IMR-90 (cell line): ENCODE measurements at regions not wholly inside any gene's neighbourhood (a gene's known extent, or its start where the extent isn't known, plus 50 kb on each side); places are given as distances from the start of the nearest gene placed in this dataset.

ENCODE experiments used
- ATAC-seq: fragments of 200-7000 bp; cut with Tn5 transposase; 2 replicates; pipeline ENCODE4 v1.9.1; 2020; ENCODE audit warnings: low read depth, mild to moderate bottlenecking, moderate library complexity
- BruUV-seq: library from RNA; stranded (reverse); fragments of 400-500 nt; replicated peaks from 2 replicates; lab custom pipeline; 2021; lab: Mats Ljungman, UMichigan
- CTCF ChIA-PET: fragments of 300-600 bp; formaldehyde crosslinking; extraction: SDS; loops from one replicate; lab custom pipeline; 2021; ENCODE audit warnings: antibody characterized with exemption; lab: Yijun Ruan, JAX
- POLR2A ChIA-PET: fragments of 300-600 bp; sonication (Branson Sonifier 250); formaldehyde crosslinking; loops from one replicate; lab custom pipeline; 2022; ENCODE audit warnings: antibody characterized with exemption; ENCODE audit not compliant: unreplicated experiment; lab: Charles Lee
- DNase-seq: peaks from one replicate; pipeline ENCODE4 v3.0.0; 2013
- H2AFZ ChIP-seq: replicated peaks from 2 replicates; pipeline ENCODE3; 2013; ENCODE audit warnings: low read length, mild to moderate bottlenecking; ENCODE audit not compliant: poor library complexity
- H2AK5ac ChIP-seq: 2 replicates; pipeline ENCODE4 v1.6.1; 2013; ENCODE audit warnings: low read depth, low read length, inconsistent platforms
- H2AK9ac ChIP-seq: replicated peaks from 2 replicates; pipeline ENCODE3; 2013; ENCODE audit warnings: mild to moderate bottlenecking, low read depth, low read length, moderate library complexity; ENCODE audit not compliant: poor library complexity
- H2BK120ac ChIP-seq: 2 replicates; pipeline ENCODE4 v1.6.1; 2013; ENCODE audit warnings: low read depth, low read length, inconsistent platforms
- H2BK15ac ChIP-seq: 3 replicates; pipeline ENCODE4 v1.6.1; 2013; ENCODE audit warnings: low read depth, low read length, inconsistent platforms
- H2BK20ac ChIP-seq: 2 replicates; pipeline ENCODE4 v1.6.1; 2013; ENCODE audit warnings: low read depth, mild to moderate bottlenecking, inconsistent platforms, low read length, moderate library complexity
- H2BK5ac ChIP-seq: 2 replicates; pipeline ENCODE4 v1.6.1; 2013; ENCODE audit warnings: mild to moderate bottlenecking, low read depth, low read length, inconsistent platforms; ENCODE audit not compliant: poor library complexity, severe bottlenecking
- H3K14ac ChIP-seq: replicated peaks from 2 replicates; pipeline ENCODE4 v1.6.1; 2013; ENCODE audit warnings: low read depth, low read length, inconsistent platforms
- H3K18ac ChIP-seq: 2 replicates; pipeline ENCODE4 v1.6.1; 2013; ENCODE audit warnings: low read depth, low read length, control low read depth
- H3K23ac ChIP-seq: 2 replicates; pipeline ENCODE4 v1.6.1; 2013; ENCODE audit warnings: low read depth, low read length, inconsistent platforms
- H3K27ac ChIP-seq: 2 replicates; pipeline ENCODE4 v1.5.1; 2013; ENCODE audit warnings: mild to moderate bottlenecking, control low read depth, low read length; ENCODE audit not compliant: insufficient read depth
- H3K27me3 ChIP-seq: 2 replicates; pipeline ENCODE4 v1.6.1; 2013; ENCODE audit warnings: low read length; ENCODE audit not compliant: control insufficient read depth, insufficient read depth
- H3K36me3 ChIP-seq: 2 replicates; pipeline ENCODE4 v1.6.1; 2013; ENCODE audit warnings: low read length, mixed read lengths; ENCODE audit not compliant: control insufficient read depth, insufficient read depth
- H3K4ac ChIP-seq: 2 replicates; pipeline ENCODE4 v1.6.1; 2013; ENCODE audit warnings: low read depth, low read length, inconsistent platforms
- H3K4me1 ChIP-seq: 2 replicates; pipeline ENCODE4 v1.6.1; 2013; ENCODE audit warnings: low read length, mixed read lengths; ENCODE audit not compliant: control insufficient read depth, insufficient read depth
- H3K4me2 ChIP-seq: 2 replicates; pipeline ENCODE4 v1.6.1; 2013; ENCODE audit warnings: low read depth, mild to moderate bottlenecking, control low read depth, low read length, moderate library complexity
- H3K4me3 ChIP-seq: 2 replicates; pipeline ENCODE4 v1.5.1; 2013; ENCODE audit warnings: low read depth, mild to moderate bottlenecking, control low read depth, low read length, moderate library complexity; ENCODE audit not compliant: insufficient read depth
- H3K56ac ChIP-seq: 2 replicates; pipeline ENCODE4 v1.6.1; 2013; ENCODE audit warnings: low read length, inconsistent platforms; ENCODE audit not compliant: insufficient read depth; ENCODE audit errors: extremely low read depth
- H3K79me1 ChIP-seq, 2 experiments: 2 replicates each; pipeline ENCODE4 v1.6.1; 2013; ENCODE audit warnings: low read length in 2 of 2, inconsistent platforms in 1 of 2, low read depth in 1 of 2
- H3K9ac ChIP-seq: 2 replicates; pipeline ENCODE4 v1.6.1; 2013; ENCODE audit warnings: low read depth, low read length, control low read depth
- H3K9me1 ChIP-seq: 2 replicates; pipeline ENCODE4 v1.6.1; 2013; ENCODE audit warnings: low read length, inconsistent platforms; ENCODE audit not compliant: insufficient read depth
- H3K9me3 ChIP-seq: 2 replicates; pipeline ENCODE4 v1.6.1; 2013; ENCODE audit warnings: low read length; ENCODE audit not compliant: control insufficient read depth, insufficient read depth
- H4K20me1 ChIP-seq: 2 replicates; pipeline ENCODE4 v1.6.1; 2013; ENCODE audit warnings: low read length, inconsistent platforms; ENCODE audit not compliant: insufficient read depth
- H4K5ac ChIP-seq: 2 replicates; pipeline ENCODE4 v1.6.1; 2013; ENCODE audit warnings: mild to moderate bottlenecking, low read depth, low read length, control low read depth
- H4K8ac ChIP-seq, 2 experiments: 2 replicates each; pipeline ENCODE4 v1.6.1; 2013; ENCODE audit warnings: low read depth in 2 of 2, low read length in 2 of 2, control low read depth in 1 of 2, inconsistent platforms in 1 of 2
- H4K91ac ChIP-seq: 2 replicates; pipeline ENCODE4 v1.6.1; 2013; ENCODE audit warnings: low read depth, low read length, inconsistent platforms; ENCODE audit not compliant: insufficient read depth
- BHLHE40 ChIP-seq: fragments of 150-350 bp; IDR thresholded peaks from 2 replicates; pipeline ENCODE4 v1.6.1; 2016; ENCODE audit warnings: mild to moderate bottlenecking, low read depth, low read length
- CEBPB ChIP-seq: IDR thresholded peaks from 2 replicates; pipeline ENCODE4 v1.6.1; 2012; ENCODE audit warnings: low read depth, low read length, improper control_type of control experiment
- CHD1 ChIP-seq: IDR thresholded peaks from 2 replicates; pipeline ENCODE4 v1.6.1; 2012; ENCODE audit warnings: low read depth, low read length, improper control_type of control experiment
- CTCF ChIP-seq: conservative IDR thresholded peaks from 2 replicates; pipeline ENCODE4 v1.5.1; 2012; ENCODE audit warnings: mild to moderate bottlenecking, low read depth, low read length, improper control_type of control experiment
- ELK1 ChIP-seq: fragments of 150-350 bp; IDR thresholded peaks from 2 replicates; pipeline ENCODE4 v1.6.1; 2016; ENCODE audit warnings: low read depth, mild to moderate bottlenecking, low read length, moderate library complexity, borderline replicate concordance
- FOS ChIP-seq: fragments of 150-350 bp; IDR thresholded peaks from 2 replicates; pipeline ENCODE4 v1.6.1; 2016; ENCODE audit warnings: low read depth, low read length
- MAFK ChIP-seq: IDR thresholded peaks from 2 replicates; pipeline ENCODE4 v1.6.1; 2012; ENCODE audit warnings: low read depth, low read length, improper control_type of control experiment
- MAZ ChIP-seq: IDR thresholded peaks from 2 replicates; pipeline ENCODE4 v1.6.1; 2012; ENCODE audit warnings: low read depth, mild to moderate bottlenecking, low read length, improper control_type of control experiment, moderate library complexity, borderline replicate concordance
- MXI1 ChIP-seq: IDR thresholded peaks from 2 replicates; pipeline ENCODE4 v1.6.1; 2012; ENCODE audit warnings: low read depth, mild to moderate bottlenecking, low read length, moderate library complexity, borderline replicate concordance
- NFE2L2 ChIP-seq: fragments of 150-350 bp; IDR thresholded peaks from 2 replicates; pipeline ENCODE4 v1.6.1; 2016; ENCODE audit warnings: low read depth, mild to moderate bottlenecking, low read length
- POLR2A ChIP-seq: IDR thresholded peaks from 2 replicates; pipeline ENCODE4 v1.6.1; 2012; ENCODE audit warnings: mild to moderate bottlenecking, low read depth, low read length
- RAD21 ChIP-seq: IDR thresholded peaks from 2 replicates; pipeline ENCODE4 v1.6.1; 2012; ENCODE audit warnings: low read length, improper control_type of control experiment
- RCOR1 ChIP-seq: IDR thresholded peaks from 2 replicates; pipeline ENCODE4 v1.6.1; 2012; ENCODE audit warnings: mild to moderate bottlenecking, low read length, improper control_type of control experiment; ENCODE audit not compliant: insufficient replicate concordance
- RFX5 ChIP-seq: IDR thresholded peaks from 2 replicates; pipeline ENCODE4 v1.8.0; 2012; ENCODE audit warnings: low read depth, mild to moderate bottlenecking, low read length, moderate library complexity
- SMC3 ChIP-seq: fragments of 150-350 bp; IDR thresholded peaks from 2 replicates; pipeline ENCODE4 v1.6.1; 2016; ENCODE audit warnings: low read depth, mild to moderate bottlenecking, antibody characterized with exemption, low read length, moderate library complexity
- USF2 ChIP-seq: fragments of 150-350 bp; IDR thresholded peaks from 2 replicates; pipeline ENCODE4 v1.6.1; 2017; ENCODE audit warnings: mild to moderate bottlenecking, antibody characterized with exemption, low read length, low read depth
- WGBS, 2 experiments: methylation state at CpG; one replicate each; pipeline versions ENCODE4 v1.1.5 to v1.1.7; 2013; ENCODE audit warnings: missing lambda C conversion rate in 2 of 2; ENCODE audit not compliant: insufficient read length in 1 of 2; ENCODE audit errors: extremely low coverage in 2 of 2; 5-methylcytosine and 5-hydroxymethylcytosine counted together
- dilution Hi-C: fragments of 300-500 bp; cut with HindIII; formaldehyde crosslinking; loops from one replicate; pipeline ENCODE4 v1.14.3; 2018; ENCODE audit warnings: low sequenced_read_pairs; ENCODE audit not compliant: unreplicated experiment
- in situ Hi-C: fragments of 300-500 bp; cut with MboI; formaldehyde crosslinking; loops from 3 replicates; pipeline ENCODE4 v1.14.3; 2019; ENCODE audit warnings: low sequenced_read_pairs, inconsistent platforms, mixed read lengths
- intact Hi-C: fragments of 100-400 bp; cut with micrococcal nuclease; formaldehyde crosslinking; loops from 2 replicates; pipeline ENCODE4 v1.10.0; 2022

GRCh38 chr3:68571321-68571720 is 361.0 kb downstream of the TAFA4 start:
- H3K23ac ChIP-seq = no peak overlapping the region
- H3K79me1 ChIP-seq = no peaks in the 10 kb centered on the region
- no peak overlapping the region for H2AFZ ChIP-seq
- H3K27me3 ChIP-seq = no peaks in the 10 kb centered on the region
- intact Hi-C loops (no loop called here), in situ Hi-C loops (no loop called here), dilution Hi-C loops (no loop called here)
- no peak overlapping the region for H2AK5ac ChIP-seq
- H4K8ac ChIP-seq = no peak overlapping the region
- H3K4me2 ChIP-seq = no peak overlapping the region
- ATAC-seq (no peak), DNase-seq (no peak)
- H2AK9ac ChIP-seq = no peak overlapping the region
- TF ChIP-seq MXI1 = no peak
- TF ChIP-seq NFE2L2 = no peak
- TF ChIP-seq MAZ = no peak
- no peak for TF ChIP-seq USF2
- TF ChIP-seq RAD21 = no peak
- TF ChIP-seq RCOR1 = no peak
- no peak for TF ChIP-seq ELK1
- no peak for TF ChIP-seq POLR2A
- TF ChIP-seq SMC3 = no peak
- no peak for TF ChIP-seq FOS
- TF ChIP-seq BHLHE40 = no peak
- no peak for TF ChIP-seq MAFK
- no peak for TF ChIP-seq CTCF
- TF ChIP-seq CEBPB = no peak
- TF ChIP-seq RFX5 = no peak
- no peak for TF ChIP-seq CHD1
- H2BK5ac ChIP-seq = no peak overlapping the region
- H2BK120ac ChIP-seq = no peak overlapping the region
- no peak overlapping the region for H3K18ac ChIP-seq
- H3K14ac ChIP-seq = no peak overlapping the region
- no CpG with 5 or more reads among the region's 2 CpGs for WGBS, 2 experiments
- no peak overlapping the region for H3K56ac ChIP-seq
- no peak overlapping the region for H4K5ac ChIP-seq
- no peak overlapping the region for H3K4me3 ChIP-seq
- H3K27ac ChIP-seq = no peak overlapping the region
- peaks cover 14% of the 10 kb centered on the region for H3K9me3 ChIP-seq
- H3K9me1 ChIP-seq = no peaks in the 10 kb centered on the region
- no TSS peak for BruUV-seq
- H4K20me1 ChIP-seq = no peaks in the 10 kb centered on the region
- CTCF ChIA-PET = no interaction called here
- H2BK15ac ChIP-seq = no peak overlapping the region
- H2BK20ac ChIP-seq = no peak overlapping the region
- POLR2A ChIA-PET = no interaction called here
- H3K4me1 ChIP-seq = no peaks in the 10 kb centered on the region
- H3K36me3 ChIP-seq = no peaks in the 10 kb centered on the region
- H4K91ac ChIP-seq = no peak overlapping the region
- H3K9ac ChIP-seq = no peak overlapping the region
- H3K4ac ChIP-seq = no peak overlapping the region
